Esophagus squamous epithelium (tissue), 5 donors: ENCODE measurements at regions not wholly inside any gene's neighbourhood (a gene's known extent, or its start where the extent isn't known, plus 50 kb on each side); places are given as distances from the start of the nearest gene placed in this dataset.
"Not testable (repeated sequence)": the region's sequence is repeated elsewhere in the genome, so short reads cannot be mapped to it uniquely, and the experiment has no call there.

Source experiments
- DNase-seq: peaks from one replicate; lab custom pipeline; 2025; lab: John Stamatoyannopoulos, UW
- H3K27ac ChIP-seq, 4 donors: fragments of 200-600 bp; sonication (generic); one replicate each; pipeline ENCODE4 v1.5.1; 2016 to 2019; ENCODE audit warnings: mild to moderate bottlenecking in 1 of 4
- H3K27me3 ChIP-seq, 4 donors: fragments of 200-600 bp; sonication (generic); 1 replicate in 3 of 4; 2 replicates in 1 of 4; pipeline versions ENCODE4 v1.5.1 to v1.6.0; 2017 to 2021; ENCODE audit warnings: antibody characterized with exemption in 1 of 4
- H3K36me3 ChIP-seq, 3 donors: fragments of 200-600 bp; sonication (generic); one replicate each; pipeline ENCODE4 v1.5.1; 2016 to 2019
- H3K4me1 ChIP-seq, 3 donors: fragments of 200-600 bp; sonication (generic); one replicate each; pipeline ENCODE4 v1.5.1; 2017 to 2019
- H3K4me3 ChIP-seq, 4 donors: fragments of 200-600 bp; sonication (generic); 1 replicate in 3 of 4; 2 replicates in 1 of 4; pipeline ENCODE4 v1.5.1; 2016 to 2019; ENCODE audit warnings: mild to moderate bottlenecking in 2 of 4, moderate library complexity in 1 of 4
- H3K9me3 ChIP-seq, 3 donors: fragments of 200-600 bp; sonication (generic); one replicate each; pipeline ENCODE4 v1.5.1; 2016 to 2019
- CTCF ChIP-seq, 6 experiments: fragments of 450-650 bp in 4 of 6; fragments of 200-600 bp in 2 of 6; sonication (generic) in 2 of 6; IDR thresholded peaks; one replicate each; pipeline ENCODE4 v1.5.1; 2016 to 2019; ENCODE audit warnings: antibody characterized with exemption in 6 of 6, mild to moderate bottlenecking in 4 of 6, moderate library complexity in 4 of 6
- POLR2A ChIP-seq, 4 donors: fragments of 450-650 bp; IDR thresholded peaks; one replicate each; pipeline ENCODE4 v1.6.1; 2017; ENCODE audit warnings: antibody characterized with exemption in 4 of 4, mild to moderate bottlenecking in 4 of 4, moderate library complexity in 3 of 4
- WGBS, 2 donors: methylation state at CpG; one replicate each; pipeline ENCODE4 v1.1.5; 2018; 5-methylcytosine and 5-hydroxymethylcytosine counted together
- intact Hi-C: fragments of 100-400 bp; cut with DNase I; formaldehyde crosslinking; loops from one replicate; pipeline ENCODE4 v1.15.0; 2022
- donor health status: DM: yes; HTN: yes; CAD: no.

DNA sequence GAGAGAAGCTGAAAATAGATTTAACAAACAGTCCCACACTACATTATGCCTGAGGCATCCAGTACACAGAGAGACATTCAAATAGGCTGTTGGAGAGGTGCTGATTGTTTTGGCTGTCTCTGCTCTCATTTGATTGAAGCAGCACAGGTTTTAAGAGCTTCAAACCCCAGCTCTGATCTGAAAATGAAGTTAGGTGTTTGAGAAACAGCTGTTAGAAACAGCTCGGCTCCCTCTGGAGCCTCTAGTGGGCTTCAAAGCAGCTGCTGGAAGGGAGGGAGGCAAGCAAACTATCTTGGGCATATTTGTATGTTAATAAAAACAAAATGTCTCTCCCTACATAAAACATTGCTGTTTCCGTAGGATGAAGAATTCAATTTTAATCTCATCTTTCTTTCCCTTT is 607.3 kb upstream of the GOT2 start:
- Histone ChIP-seq H3K4me1 (no peaks in the 10 kb centered on the region), H3K27me3 (no peaks in the 10 kb centered on the region), H3K9me3 (no peaks in the 10 kb centered on the region), H3K27ac (no peak overlapping the region), H3K4me3 (no peak overlapping the region), H3K36me3 (no peaks in the 10 kb centered on the region)
- intact Hi-C loops, result no loop called here
- 37 to 44% methylated on average over 2 of the region's 2 CpGs for WGBS, 2 donors
- no peak for DNase-seq
- TF ChIP-seq POLR2A (IDR thresholded peaks at IDR 0.05), result no peak
- TF ChIP-seq CTCF (IDR thresholded peaks at IDR 0.05), result no peak

GRCh38 chr16:59339871-59340270 is 605.8 kb upstream of the GOT2 start:
- Histone ChIP-seq H3K36me3 (no peaks in the 10 kb centered on the region), H3K27me3 (no peaks in the 10 kb centered on the region), H3K9me3 (no peaks in the 10 kb centered on the region), H3K4me1 (no peaks in the 10 kb centered on the region), H3K4me3 (no peak overlapping the region), H3K27ac (no peak overlapping the region)
- intact Hi-C loops, result no loop called here
- TF ChIP-seq CTCF (IDR thresholded peaks at IDR 0.05) (no peak), POLR2A (IDR thresholded peaks at IDR 0.05) (no peak)
- WGBS, 2 donors, result 28 to 31% methylated on average over 2 of the region's 2 CpGs
- DNase-seq, result no peak

DNA sequence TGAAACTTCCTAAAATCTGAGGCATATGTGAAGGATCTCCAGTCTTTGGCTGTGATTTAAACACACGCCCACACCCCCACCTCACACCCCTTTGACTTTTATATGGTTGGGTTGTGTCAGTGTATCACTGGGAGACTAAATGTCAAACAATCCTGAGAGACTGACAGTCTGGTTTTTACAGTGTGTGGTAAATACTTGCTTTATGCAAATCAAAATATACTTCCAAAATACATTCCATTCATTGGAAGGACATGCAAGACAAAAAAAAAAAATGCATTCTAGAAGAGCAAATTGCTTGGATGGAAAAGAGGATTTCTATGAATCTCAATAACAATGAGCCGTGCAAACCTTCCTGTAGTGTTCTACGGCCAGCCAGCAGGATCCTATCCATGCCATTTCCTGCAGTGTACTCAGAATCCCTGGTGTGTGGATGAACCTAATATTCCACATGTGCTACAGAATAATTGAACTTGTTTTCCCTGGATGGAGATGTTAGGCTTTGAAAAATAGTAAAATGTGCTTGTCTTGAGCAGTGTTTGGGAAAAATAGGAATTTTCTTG is 602.1 kb upstream of the GOT2 start:
- 58 to 68% methylated on average over 3 of the region's 3 CpGs for WGBS, 2 donors
- no peaks in the 10 kb centered on the region for H3K27me3 ChIP-seq
- H3K36me3 ChIP-seq, result no peaks in the 10 kb centered on the region
- H3K27ac ChIP-seq, result no peak overlapping the region
- intact Hi-C loops, result no loop called here
- no peaks in the 10 kb centered on the region for H3K9me3 ChIP-seq
- no peaks in the 10 kb centered on the region for H3K4me1 ChIP-seq
- TF ChIP-seq POLR2A (IDR thresholded peaks at IDR 0.05) (no peak), CTCF (IDR thresholded peaks at IDR 0.05) (no peak)
- no peak for DNase-seq
- no peak overlapping the region for H3K4me3 ChIP-seq

DNA sequence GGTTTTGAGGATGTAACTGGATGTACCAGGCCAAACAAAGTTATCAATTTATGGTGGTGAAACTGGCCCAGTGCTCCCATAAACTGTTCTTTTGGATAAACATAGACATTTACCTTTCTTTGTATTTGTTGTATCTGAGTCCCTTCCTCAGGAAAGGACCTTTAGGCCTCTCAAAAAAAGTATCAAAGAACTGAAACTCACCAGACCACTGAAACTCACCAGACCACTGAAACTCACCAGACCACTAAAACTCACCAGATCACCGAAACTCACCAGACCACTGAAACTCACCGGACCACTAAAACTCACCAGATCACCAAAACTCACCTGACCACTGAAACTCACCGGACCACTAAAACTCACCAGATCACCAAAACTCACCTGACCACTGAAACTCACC is 597.6 kb upstream of the GOT2 start:
- H3K36me3 ChIP-seq, H3K9me3 ChIP-seq, H3K4me1 ChIP-seq, H3K27ac ChIP-seq, intact Hi-C loops, H3K4me3 ChIP-seq, DNase-seq, H3K27me3 ChIP-seq: not testable (repeated sequence)
- WGBS, 2 donors, result 80 to 88% methylated on average over 3 of the region's 3 CpGs

DNA sequence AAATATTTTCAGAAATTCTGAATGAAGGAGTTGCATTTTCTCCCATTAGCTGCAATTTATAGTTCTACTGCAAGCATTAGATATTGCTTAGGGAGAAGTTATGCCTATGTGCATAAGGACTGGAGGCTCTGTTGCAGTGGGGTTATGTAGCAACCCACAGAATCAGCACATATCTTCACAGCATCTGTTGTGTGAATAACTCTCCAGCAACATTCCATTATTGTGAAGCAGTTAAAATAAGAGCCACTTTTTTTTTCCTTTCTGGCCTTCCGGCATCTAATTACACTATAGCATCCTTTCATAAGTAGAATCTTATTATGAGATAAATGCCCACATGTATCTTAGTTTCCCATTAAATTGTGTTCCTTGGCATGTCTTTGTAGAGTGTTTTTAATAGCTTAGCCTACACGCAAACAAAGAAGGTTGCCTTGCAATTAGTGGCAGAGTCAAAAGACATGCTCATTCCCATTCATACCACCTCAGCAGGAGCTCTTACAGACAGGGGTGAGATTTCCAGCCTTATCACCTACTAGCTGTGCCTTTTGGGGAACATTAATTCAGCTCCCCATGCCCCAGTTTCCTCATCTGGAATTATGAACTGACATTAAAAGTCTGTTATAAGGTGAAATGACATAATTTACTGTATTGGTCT is 596.0 kb upstream of the GOT2 start:
- H3K27me3 ChIP-seq, result no peaks in the 10 kb centered on the region
- no peaks in the 10 kb centered on the region for H3K9me3 ChIP-seq
- H3K36me3 ChIP-seq, result no peaks in the 10 kb centered on the region
- no peak for DNase-seq
- no peak overlapping the region for H3K27ac ChIP-seq
- TF ChIP-seq CTCF (IDR thresholded peaks at IDR 0.05), result no peak
- no peak for TF ChIP-seq POLR2A (IDR thresholded peaks at IDR 0.05)
- WGBS, 2 donors, result 50 to 76% methylated on average over 2 of the region's 2 CpGs
- H3K4me1 ChIP-seq, result no peaks in the 10 kb centered on the region
- intact Hi-C loops, result no loop called here
- no peak overlapping the region for H3K4me3 ChIP-seq
